ENCODE measurements at regions not wholly inside any gene's neighbourhood (a gene's known extent, or its start where the extent isn't known, plus 50 kb on each side); places are given as distances from the start of the nearest gene placed in this dataset.

DNA sequence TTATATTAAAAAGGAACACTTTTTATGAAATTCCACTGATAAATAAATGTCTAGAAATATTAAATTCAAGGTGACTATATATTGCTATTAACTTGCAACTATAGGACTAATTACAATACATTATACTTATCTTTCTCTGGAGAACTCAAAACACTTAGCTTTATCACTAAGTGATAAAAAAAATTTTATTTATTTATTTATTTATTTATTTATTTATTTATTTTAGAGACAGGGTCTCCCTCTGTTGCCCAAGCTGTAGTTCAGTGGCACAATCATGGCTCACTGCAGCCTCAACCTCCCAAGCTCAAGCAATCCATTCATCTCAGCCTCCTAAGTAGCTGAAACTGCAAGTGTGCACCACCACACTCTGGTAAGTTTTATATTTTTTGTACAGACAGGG is 451.1 kb downstream of the DSC3 start:
- Histone ChIP-seq H3K4me3 (ENCODE audit: extremely low read depth in 1 of 4, insufficient read depth in 2 of 4, low read depth in 3 of 4, low read length in 4 of 4) (no peak overlapping the region), H3K56ac (replicated peaks; ENCODE audit: insufficient read length, low read depth, low read length) (no peak overlapping the region), H3K9ac (replicated peaks in 1 of 4; ENCODE audit: extremely low read depth in 1 of 4, low read depth in 3 of 4, low read length in 3 of 4) (no peak overlapping the region), H3K27ac (ENCODE audit: low read depth, low read length) (no peak overlapping the region), H3K23ac (ENCODE audit: insufficient read length) (no peak overlapping the region), H3K27me3 (replicated peaks in 1 of 4; ENCODE audit: control insufficient read depth in 3 of 4, extremely low read depth in 1 of 4, insufficient read depth in 3 of 4, low read length in 3 of 4) (no peaks in the 10 kb centered on the region), H3K9me3 (ENCODE audit: insufficient read depth in 2 of 2, low read depth in 1 of 2, low read length in 1 of 2) (no peaks in the 10 kb centered on the region), H3K36me3 (ENCODE audit: control insufficient read depth in 2 of 4, insufficient read depth in 4 of 4, low read length in 3 of 4) (no peaks in the 10 kb centered on the region), H4K91ac (replicated peaks; ENCODE audit: insufficient read length, low read length) (no peak overlapping the region), H2AFZ (ENCODE audit: low read length) (no peak overlapping the region), H2AK5ac (ENCODE audit: low read depth, low read length) (no peak overlapping the region), H2BK12ac (ENCODE audit: low read depth, low read length) (no peak overlapping the region), H3K4me2 (ENCODE audit: insufficient read depth in 1 of 2, low read depth in 2 of 2, low read length in 2 of 2) (no peak overlapping the region), H3K23me2 (ENCODE audit: low read depth, low read length) (no peaks in the 10 kb centered on the region; the same call in 1 of the 2 replicates), H2BK15ac (ENCODE audit: low read length) (no peak overlapping the region), H3K14ac (ENCODE audit: insufficient read length) (no peak overlapping the region), H4K5ac (ENCODE audit: insufficient read length, low read depth, low read length) (no peak overlapping the region), H3K79me2 (ENCODE audit: control insufficient read depth in 1 of 2, insufficient read depth in 2 of 2, low read length in 2 of 2) (no peaks in the 10 kb centered on the region), H3K4me1 (replicated peaks in 1 of 4; ENCODE audit: control insufficient read depth in 3 of 4, insufficient read depth in 4 of 4, low read length in 3 of 4) (peaks cover 0 to 4% (median 0%) of the 10 kb centered on the region in 4 experiments; a peak in 1 of 7 replicates), H2BK5ac (ENCODE audit: low read depth, low read length) (no peak overlapping the region), H3K18ac (ENCODE audit: extremely low read depth, low read length) (no peak overlapping the region), H4K8ac (ENCODE audit: extremely low read depth, insufficient read depth, low read length) (no peak overlapping the region), H3K4ac (replicated peaks; ENCODE audit: insufficient read length, low read depth, low read length) (no peak overlapping the region), H4K20me1 (replicated peaks in 1 of 2; ENCODE audit: control insufficient read depth in 1 of 2, insufficient read depth in 2 of 2, low read length in 2 of 2) (no peaks in the 10 kb centered on the region), H2BK20ac (ENCODE audit: low read length) (no peak overlapping the region), H3K79me1 (ENCODE audit: low read depth, low read length) (no peaks in the 10 kb centered on the region), H2BK120ac (replicated peaks; ENCODE audit: low read depth, low read length) (no peak overlapping the region)
- FAIRE-seq (no peak), DNase-seq (ENCODE audit: low read depth in 1 of 2, low spot score in 2 of 2) (no peak)
- ChIA-PET POLR2A (ENCODE audit: partially characterized antibody) (no interaction called here), CTCF (ENCODE audit: partially characterized antibody) (no interaction called here)
- no peak for TF ChIP-seq FOSL1 (IDR thresholded peaks at IDR 0.05; ENCODE audit: insufficient read depth, low read depth, low read length)
- no peak for TF ChIP-seq JUND (IDR thresholded peaks at IDR 0.05; ENCODE audit: low read length)
- TF ChIP-seq SP2 (IDR thresholded peaks at IDR 0.05; ENCODE audit: low read length) = no peak
- TF ChIP-seq YY1 (IDR thresholded peaks at IDR 0.05; ENCODE audit: low read depth, low read length) = no peak
- no peak for TF ChIP-seq TCF12 (IDR thresholded peaks at IDR 0.05; ENCODE audit: low read depth, low read length)
- TF ChIP-seq EGR1 (IDR thresholded peaks at IDR 0.05; ENCODE audit: borderline replicate concordance, low read depth, low read length) = no peak
- no peak for TF ChIP-seq CHD1 (IDR thresholded peaks at IDR 0.05; ENCODE audit: low read depth, low read length)
- TF ChIP-seq TAF1 (IDR thresholded peaks at IDR 0.05; ENCODE audit: low read depth, low read length) = no peak
- no peak for TF ChIP-seq PHF8 (conservative IDR thresholded peaks at IDR 0.05; ENCODE audit: low read depth, low read length)
